Amniotic stem cell (primary cell): ENCODE measurements at regions not wholly inside any gene's neighbourhood (a gene's known extent, or its start where the extent isn't known, plus 50 kb on each side); places are given as distances from the start of the nearest gene placed in this dataset.
"Not testable (repeated sequence)": the region's sequence is repeated elsewhere in the genome, so short reads cannot be mapped to it uniquely, and the experiment has no call there.

Experiments
- DNase-seq: peaks from one replicate; lab custom pipeline; 2025; lab: John Stamatoyannopoulos, UW

DNA sequence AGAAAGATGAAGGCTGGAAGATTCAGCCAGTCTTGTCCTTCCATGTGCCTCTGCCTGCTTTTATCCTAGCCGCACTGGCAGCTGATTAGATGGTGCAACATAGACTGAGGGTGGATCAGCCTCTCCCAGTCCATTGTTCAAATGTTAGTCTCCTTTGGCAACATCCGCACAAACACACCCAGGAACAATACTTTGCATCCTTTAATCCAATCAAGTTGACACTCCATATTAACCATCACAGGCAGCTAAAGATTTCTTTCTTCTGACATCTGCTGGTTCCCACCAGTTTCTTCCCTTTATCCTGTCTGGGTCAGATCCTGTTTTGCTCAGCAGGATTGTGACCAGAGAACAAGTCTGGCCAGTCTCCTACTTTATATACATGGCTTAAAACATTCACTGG, 276.5 kb upstream of the TYRP1 start:
- no peak for DNase-seq

DNA sequence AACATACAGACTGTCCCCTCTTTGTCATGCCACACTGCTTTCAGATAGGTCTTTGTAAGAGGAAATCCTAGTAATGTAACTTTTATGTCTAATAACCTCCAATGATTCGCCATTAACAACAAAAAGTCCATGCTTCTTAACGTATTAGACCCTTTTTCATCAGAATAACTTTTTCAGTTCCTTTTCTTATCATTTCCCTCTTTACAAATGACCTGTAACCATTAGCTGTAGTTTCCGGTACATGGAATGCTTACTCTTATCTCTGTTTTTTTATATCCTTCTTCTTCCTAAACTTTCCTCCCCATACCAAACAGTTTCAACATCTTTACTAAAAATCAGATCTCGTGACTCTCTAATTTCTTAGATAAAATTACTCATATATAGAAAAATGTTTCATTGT, 268.9 kb upstream of the TYRP1 start:
- DNase-seq, result no peak

DNA sequence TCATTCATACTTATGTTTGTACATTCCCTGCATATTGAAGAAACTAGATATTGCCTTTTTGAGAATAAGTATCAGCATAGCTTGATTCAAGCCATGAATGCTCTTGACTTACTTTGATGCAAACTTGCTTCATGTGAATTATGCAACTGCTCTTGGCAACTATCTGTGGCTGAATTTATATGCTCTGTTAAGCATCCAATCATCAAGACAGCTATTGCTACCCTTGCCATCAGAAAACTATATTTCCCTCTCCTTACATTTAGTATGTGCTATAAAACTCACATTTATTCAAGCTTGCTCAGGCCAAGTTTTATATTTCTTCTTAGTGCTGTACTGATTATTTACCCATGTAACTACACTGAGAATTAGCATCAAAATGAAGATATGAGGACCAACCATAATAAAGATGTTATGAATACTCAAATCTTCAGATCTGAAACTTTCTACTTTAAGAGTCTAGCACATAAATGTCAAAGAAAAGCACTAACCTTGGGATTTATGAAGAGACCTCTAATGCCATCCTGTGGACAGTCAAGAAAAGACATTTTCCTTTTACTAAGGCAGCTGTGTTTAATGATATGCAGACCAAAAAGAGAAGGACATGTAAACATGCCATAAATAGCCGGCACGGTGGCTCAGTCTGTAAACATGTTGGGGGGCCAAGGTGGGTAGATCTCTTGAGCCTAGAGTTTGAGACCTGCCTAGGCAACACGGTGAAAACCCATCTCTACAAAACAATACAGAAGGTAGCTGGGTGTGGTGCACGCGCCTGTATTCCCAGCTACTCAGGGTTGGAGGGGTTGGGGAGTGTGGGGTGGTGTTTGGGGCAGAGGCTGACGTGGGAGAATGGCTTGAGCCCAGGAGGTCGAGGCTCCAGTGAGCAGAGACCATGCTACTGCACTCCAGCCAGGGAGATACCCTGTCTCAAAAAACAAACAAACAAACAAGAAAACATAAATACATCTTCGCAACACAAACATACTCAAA, 267.0 kb upstream of the TYRP1 start:
- no peak for DNase-seq

DNA sequence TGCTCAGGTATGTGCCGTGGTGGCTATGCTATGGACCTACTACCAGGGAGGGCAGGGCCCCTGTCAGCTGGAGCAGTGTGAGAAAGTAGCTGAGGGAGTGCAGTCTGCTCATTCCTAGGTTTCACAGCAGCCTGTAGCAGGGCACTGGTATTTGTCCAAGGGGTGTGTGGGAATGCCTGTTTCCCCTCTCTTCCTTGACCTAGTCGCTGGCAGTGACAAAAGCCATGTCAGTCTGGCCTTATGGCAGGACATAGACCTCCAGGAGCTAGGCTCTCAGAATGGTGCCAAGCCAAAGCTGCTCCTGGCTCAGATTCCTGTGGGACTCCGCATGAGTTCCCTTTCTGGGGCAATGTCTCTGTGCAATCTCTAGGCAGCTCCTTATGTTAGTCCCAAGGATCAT, 253.9 kb upstream of the TYRP1 start:
- no peak for DNase-seq

DNA sequence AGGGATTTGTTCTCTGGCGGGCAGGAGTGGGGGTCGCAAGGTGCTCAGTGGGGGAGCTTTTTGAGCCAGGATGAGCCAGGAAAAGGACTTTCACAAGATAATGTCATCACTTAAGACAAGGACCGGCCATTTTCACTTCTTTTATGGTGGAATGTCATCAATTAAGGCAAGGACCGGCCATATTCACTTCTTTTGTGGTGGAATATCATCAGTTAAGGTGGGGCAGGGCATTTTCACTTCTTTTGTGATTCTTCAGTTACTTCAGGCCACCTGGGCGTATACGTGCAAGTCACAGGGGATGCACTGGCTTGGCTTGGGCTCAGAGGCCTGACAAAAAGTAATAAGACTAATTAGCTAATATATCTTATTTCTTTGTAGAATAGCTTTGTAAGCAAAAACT, 252.1 kb upstream of the TYRP1 start:
- DNase-seq, result not testable (repeated sequence)

DNA sequence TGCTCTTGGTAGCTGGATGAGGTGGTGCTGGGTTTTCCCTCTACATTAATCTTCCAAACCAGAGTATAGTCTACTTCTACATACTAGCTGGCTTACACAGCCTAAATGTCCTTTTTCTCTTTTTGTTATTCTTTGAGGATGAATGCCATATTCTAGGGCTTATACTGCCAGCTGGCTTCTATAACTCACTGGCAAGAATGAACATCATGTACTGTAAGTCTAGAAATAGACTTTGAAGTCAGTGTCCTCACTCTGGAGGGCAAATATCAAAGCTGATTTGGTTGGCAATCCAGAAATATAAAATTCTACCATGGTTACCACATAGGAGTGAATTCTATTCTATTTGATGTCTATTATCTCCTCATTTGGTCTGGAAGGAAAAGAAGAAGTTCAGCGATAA, 251.7 kb upstream of the TYRP1 start:
- DNase-seq, result no peak

DNA sequence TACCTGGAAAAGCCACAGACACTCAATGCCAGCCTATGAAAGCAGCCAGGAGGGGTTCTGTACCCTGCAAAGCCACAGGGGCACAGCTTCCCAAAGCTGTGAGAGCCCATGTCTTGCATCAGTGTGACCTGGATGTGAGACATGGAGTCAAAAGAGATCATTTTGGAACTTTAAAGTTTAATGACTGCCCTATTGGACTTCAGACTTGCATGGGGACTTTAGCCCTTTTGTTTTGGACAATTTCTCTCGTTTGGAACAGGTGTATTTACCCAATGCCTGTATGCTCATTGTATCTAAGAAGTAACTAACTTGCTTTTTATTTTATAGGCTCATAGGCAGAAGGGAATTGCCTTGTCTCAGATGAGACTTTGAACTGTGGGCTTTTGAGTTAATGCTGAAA, 244.9 kb upstream of the TYRP1 start:
- DNase-seq, result no peak

DNA sequence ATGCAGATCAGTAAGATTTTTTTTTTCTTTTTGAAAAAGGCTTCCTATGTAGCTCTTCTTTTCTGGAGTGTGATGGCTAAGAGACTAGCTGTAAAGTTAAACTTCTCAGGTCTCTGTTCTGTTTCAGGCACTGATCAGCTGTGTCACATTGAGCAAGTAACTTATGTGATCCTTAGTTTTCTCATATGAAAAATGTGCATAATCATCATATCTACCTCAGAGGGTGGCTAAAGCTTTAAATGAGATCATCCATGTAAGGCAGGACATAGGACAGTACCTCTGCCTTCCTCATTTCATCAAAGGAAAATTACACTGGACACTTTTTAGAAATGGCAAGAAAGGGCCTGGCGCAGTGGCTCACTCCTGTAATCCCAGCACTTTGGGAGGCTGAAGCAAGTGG, 235.9 kb upstream of the TYRP1 start:
- DNase-seq, result no peak

DNA sequence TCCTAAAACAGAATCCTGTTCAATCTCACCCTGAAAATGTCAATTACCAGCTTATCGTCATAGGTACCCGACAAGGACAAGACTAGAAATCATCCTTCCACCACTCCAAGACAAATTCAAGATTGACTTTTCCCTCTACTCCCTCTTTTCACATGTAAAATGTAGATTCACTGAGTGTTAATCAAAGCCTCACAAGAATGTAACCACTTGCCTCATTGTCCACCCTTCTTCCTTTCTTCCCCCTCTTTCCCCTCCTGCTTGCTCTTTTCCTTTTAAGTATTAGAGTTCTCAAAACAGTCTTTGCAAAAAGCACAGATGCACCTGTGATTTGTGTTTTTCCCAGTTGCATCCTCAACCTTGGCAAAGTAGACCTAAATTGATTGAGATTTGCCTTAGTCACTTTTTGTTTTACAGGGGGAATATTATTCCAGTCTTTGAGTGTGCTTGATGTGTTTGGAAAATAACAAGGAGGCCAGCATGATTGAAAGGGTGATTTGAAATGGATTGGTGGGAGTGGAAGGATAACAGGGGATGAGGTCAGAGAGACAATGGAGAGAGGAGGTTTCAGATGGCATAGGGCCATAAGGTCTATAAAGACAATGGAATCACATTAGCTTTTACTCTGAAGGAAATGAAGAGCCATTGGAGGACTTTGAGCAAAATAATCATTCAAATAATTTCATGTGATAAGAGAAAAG, 231.3 kb upstream of the TYRP1 start:
- DNase-seq, result no peak

DNA sequence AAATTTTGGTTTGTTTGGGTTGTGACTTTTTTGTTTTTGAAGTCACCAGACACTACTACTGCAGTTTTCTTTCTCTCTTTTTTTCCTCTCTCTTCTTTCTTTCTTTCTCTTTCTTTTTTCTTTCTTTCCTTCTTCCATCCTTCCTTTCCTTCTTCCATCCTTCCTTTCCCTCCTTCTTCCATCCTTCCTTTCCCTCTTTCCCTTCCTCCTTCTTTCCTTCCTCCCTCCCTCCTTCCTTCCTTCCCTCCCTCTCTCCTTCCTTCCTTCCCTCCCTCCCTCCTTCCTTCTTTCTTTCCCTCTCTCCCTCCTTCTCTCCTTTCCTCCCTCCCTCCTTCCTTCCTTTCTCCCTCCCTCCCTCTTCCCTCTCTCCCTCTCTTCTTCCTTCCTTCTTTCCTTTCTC, 230.3 kb upstream of the TYRP1 start:
- no peak for DNase-seq

DNA sequence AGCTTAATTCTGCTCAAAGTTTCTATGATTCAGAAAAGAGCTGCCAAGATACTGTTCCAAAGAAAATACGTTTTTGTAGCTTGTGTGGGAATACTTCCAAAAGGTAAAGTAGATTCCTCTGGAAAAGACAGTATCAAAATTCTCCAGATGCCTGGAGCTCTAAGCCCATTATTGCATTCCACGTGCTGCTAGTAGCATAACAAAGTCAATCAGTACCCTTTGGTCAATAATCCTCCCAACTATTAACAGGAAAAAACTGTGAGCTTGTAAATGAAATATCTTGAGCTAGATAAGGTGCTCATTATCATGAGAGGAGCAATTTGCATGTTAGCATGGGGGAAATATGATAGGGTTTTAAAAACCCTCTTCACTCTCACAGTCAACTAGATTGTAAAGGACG, 229.5 kb upstream of the TYRP1 start:
- DNase-seq, result no peak

DNA sequence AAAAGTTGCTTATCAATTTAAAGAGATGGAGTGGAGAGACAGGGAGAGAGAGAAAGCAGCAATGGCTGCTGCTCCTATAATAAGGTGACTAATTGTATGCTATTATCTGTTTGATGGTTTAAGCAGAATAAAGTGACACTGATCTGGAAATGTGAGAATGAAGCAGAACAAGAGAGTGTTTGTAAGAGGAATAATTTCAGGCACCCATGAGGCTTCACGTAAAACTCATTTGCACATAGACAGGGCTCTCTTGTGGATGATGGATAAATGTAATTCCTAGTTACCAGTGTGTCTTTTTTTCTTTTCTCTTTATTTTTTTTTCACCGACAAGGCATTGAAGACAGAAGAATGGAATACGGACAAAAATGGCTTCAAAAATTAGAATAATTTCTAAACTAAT, 228.8 kb upstream of the TYRP1 start:
- no peak for DNase-seq

DNA sequence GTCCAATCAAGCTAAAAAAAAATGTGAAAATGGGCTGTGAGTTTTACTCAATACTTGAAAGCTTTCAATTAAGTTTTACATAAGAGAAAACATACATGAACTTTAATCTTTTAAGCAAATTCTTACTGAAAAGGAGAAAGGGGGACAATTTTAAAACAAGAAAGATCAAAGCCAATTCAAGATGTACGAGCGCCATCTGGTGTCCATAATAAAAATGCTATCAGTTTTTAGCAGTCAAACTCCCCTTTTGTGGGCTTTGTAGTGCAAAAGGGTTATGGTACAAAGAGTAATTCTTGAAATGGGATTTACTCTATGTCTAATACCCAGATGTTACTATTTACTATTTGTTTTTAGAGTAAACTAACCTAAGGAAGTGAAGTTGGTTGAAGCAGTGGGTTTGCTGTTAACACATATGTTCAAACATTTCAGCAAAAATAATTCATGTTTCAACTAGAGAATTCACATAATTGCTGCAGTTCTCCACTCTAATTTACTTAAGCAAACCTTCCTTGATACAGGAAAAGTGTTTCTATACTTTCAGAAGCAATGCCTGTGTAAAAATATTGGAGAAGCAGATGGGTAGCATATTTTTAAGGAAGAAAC, 228.2 kb upstream of the TYRP1 start:
- no peak for DNase-seq

DNA sequence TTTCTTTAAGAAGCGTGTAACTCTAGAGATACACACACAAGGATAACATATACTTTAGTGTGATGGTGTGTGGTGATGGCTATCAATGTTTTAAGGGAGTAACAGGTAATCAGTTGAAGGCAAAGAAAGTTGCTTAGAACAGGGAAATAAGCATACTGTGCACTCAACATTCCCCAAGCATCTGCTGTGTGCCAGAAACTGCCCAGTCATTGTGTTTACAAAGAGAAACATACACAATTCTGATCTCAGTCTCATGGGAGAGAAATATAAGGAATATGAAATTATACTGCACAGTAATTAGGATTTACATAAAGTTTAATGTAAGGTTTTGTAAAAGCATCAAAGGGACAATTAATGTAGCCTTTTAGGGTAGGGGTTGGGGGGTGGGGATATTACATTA, 224.1 kb upstream of the TYRP1 start:
- DNase-seq, result no peak

DNA sequence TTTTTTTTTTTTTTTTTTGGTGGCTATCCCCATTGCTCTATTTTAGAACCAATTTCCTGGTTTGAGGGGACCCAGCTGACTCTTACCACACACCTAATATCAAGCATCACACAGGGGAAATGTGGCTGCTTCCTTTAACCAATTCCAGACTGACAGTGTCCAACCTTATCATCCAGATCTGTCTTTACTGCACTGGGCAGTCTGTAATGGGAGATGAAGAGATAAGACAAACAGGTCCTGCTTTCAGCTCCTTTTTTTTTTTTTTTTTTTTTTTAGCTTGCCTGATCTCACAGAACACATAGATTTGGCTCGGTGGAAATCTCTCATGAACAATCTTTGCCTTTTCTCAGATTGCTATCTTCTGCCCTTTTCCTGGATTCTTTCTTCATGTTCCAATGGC, 198.8 kb upstream of the TYRP1 start:
- no peak for DNase-seq

DNA sequence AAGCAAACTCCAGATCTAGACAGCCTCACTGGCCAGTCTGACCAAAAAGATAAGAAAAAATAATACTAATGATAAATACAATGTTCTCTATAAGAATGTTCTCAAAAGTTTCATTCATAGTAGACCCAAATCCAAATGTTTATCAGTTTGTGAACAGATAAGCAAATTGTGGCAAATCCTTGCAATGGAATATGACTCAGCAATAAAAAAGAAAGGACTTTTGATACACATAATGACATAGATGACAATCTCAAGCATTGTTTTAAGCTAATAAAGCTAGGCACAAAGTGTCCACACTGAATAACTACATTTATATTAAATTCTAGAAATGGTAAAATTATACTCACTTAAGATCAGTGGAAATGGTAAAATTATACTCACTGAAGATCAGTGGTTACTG, 195.4 kb upstream of the TYRP1 start:
- no peak for DNase-seq

DNA sequence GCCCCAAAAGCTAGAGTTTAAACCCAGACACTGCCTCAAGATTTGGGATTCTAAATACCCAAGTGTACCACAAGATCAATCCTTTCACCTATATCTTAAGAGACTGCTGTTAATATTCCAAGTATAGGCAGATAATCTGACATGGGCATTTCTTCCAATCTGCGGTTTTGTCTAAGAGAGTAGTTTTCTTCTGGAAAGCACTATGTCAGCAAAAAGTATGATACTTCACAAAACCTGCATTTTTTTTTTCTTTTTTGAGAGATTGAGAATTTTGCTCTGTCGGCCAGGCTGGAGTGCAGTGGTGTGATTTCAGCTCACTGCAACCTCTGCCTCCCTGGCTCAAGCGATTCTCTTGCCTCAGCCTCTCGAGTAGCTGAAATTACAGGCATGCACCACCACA, 190.7 kb upstream of the TYRP1 start:
- DNase-seq, result no peak

DNA sequence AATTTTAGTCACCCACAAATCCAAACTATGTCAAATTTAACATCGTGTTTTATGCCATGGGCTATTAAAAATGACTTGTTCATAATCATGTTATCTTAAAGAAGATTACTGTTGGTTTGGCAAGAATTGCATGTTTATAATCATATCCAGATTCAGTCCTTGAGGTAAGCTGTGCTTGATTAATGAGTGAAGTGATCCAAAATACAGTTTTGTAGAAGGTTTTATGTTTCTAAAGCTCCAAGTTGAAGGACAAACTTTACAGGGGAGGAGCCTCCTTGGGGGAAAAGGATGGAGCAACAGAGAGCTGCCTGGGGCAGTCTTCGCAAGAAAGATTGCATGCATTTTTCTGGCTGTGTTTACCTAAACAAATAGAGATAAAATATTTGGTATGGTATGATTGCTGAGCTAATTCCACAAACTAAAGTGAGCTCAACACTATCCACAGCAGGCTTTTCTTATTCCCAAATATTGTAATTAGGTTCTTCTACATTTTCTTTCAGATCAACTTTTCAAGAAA, 189.5 kb upstream of the TYRP1 start:
- no peak for DNase-seq

DNA sequence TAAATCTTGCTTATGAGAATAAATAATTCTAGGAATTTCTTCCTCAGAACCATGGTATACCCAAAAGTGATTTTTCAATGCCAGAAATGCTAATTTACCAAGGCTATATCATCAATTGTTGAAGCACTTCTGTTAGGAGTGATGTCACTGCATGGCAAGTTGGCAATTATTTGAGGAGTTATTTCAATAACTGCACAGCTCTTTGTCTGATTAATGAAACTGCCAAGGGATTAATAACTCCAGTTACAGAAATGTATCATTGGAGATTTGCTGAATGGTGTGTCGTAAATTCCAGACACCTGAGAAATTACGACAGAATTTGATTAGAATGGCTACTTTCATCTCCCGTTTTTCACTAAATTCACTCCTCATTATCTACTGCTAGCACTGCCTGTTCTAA, 182.6 kb upstream of the TYRP1 start:
- no peak for DNase-seq

DNA sequence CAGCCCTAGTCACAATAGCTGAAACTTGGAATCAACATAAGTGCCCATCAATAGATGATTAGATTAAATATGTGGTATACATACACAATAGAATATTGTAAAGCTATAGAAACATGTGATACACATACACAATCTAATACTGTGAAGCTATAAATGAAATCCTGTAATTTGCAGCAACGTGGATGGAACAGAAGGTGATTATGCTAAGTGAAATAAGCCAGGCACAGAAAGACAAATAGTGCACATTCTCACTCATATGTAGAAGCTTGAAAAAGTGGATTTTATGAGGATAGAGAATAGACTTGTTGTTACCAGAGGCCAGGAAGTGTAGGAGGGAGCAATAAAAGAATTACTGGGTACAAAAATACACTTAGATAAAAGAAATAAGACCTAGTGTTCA, 181.5 kb upstream of the TYRP1 start:
- no peak for DNase-seq

DNA sequence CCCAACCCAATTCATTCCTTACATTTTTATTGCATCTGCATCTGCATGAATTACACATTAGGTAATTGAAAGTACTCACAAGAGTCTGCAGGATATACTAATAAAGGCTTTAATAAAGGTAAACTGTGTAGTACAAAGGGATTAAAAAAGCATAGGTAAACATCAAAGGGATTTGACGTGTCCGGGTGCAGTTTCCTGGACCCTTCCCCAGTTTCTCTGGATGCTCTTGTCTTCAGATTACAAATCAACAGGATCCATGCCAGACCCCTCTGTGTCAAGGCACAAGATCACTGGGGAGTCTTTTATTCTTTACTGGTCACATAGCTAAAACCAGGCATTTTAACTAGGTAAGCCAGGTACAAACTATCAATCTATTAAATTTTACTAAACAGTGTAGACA, 177.2 kb upstream of the TYRP1 start:
- DNase-seq, result no peak

DNA sequence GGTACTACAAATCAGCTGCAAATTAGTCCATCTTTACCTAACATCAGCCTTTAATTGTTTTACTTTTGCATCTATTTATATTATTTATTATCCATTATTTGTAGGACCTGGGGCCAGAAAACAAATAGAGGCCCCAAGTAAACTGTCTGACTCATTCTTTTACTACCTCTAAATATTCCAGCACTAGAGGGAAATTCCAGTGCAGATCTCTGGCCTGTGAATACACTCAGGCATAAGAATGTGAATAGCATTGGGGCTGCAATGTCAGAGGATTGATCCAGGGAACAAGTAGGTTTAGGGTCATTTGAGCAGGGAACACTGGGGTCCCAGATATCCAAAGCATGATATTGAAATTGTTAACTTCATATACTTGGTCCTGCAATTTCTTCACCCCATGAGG, 176.6 kb upstream of the TYRP1 start:
- DNase-seq, result no peak
